Ectodermal cell (in vitro differentiated cells): ENCODE measurements at regions not wholly inside any gene's neighbourhood (a gene's known extent, or its start where the extent isn't known, plus 50 kb on each side); places are given as distances from the start of the nearest gene placed in this dataset.
A peak's percentile ranks its signal among the peaks of the same experiment; 100 is the strongest.

Source experiments
- H3K27ac ChIP-seq: 2 replicates; pipeline ENCODE4 v1.7.0; 2013; ENCODE audit warnings: mild to moderate bottlenecking, low read depth, low read length; ENCODE audit not compliant: insufficient read depth, poor library complexity, severe bottlenecking
- H3K27me3 ChIP-seq: 2 replicates; pipeline ENCODE4 v1.7.0; 2013; ENCODE audit warnings: mild to moderate bottlenecking, low read length; ENCODE audit not compliant: insufficient read depth, control insufficient read depth, poor library complexity, severe bottlenecking
- H3K36me3 ChIP-seq: one replicate; pipeline ENCODE4 v1.7.0; 2013; ENCODE audit warnings: low read length; ENCODE audit not compliant: control insufficient read depth, insufficient read depth
- H3K4me1 ChIP-seq: one replicate; pipeline ENCODE4 v1.7.0; 2013; ENCODE audit warnings: low read length; ENCODE audit not compliant: control insufficient read depth, insufficient read depth
- H3K4me3 ChIP-seq: 2 replicates; pipeline ENCODE4 v1.7.0; 2013; ENCODE audit warnings: low read depth, low read length, control low read depth; ENCODE audit not compliant: insufficient read depth
- H3K9me3 ChIP-seq: 2 replicates; pipeline ENCODE4 v1.7.0; 2013; ENCODE audit warnings: mild to moderate bottlenecking, low read length, moderate library complexity; ENCODE audit not compliant: control insufficient read depth
- WGBS, 2 experiments: methylation state at CpG; one replicate each; pipeline ENCODE4 v1.1.7; 2013; ENCODE audit warnings: missing lambda C conversion rate in 2 of 2; 5-methylcytosine and 5-hydroxymethylcytosine counted together

- no peak overlapping the region for H3K27ac ChIP-seq
- H3K27me3 ChIP-seq: no peaks in the 10 kb centered on the region
- H3K36me3 ChIP-seq: no peaks in the 10 kb centered on the region
- 80 to 85% methylated on average over 16 to 18 of the region's 18 CpGs for WGBS, 2 experiments
- no peaks in the 10 kb centered on the region for H3K9me3 ChIP-seq
- no peak overlapping the region for H3K4me3 ChIP-seq
- no peaks in the 10 kb centered on the region for H3K4me1 ChIP-seq
Measured at GRCh38 chr5:175207321-175208040, 236.5 kb downstream of the DRD1 start.

GRCh38 chr5:175206669-175207068 lies 237.3 kb downstream of the DRD1 start:
- no peak overlapping the region for H3K27ac ChIP-seq
- H3K9me3 ChIP-seq: no peaks in the 10 kb centered on the region
- no peaks in the 10 kb centered on the region for H3K4me1 ChIP-seq
- H3K4me3 ChIP-seq: no peak overlapping the region
- no peaks in the 10 kb centered on the region for H3K36me3 ChIP-seq
- no peaks in the 10 kb centered on the region for H3K27me3 ChIP-seq
- 89 to 90% methylated on average over 4 of the region's 4 CpGs for WGBS, 2 experiments

GRCh38 chr5:175202463-175203068 lies 241.4 kb downstream of the DRD1 start:
- 81 to 83% methylated on average over 4 of the region's 4 CpGs for WGBS, 2 experiments

GRCh38 chr5:175201393-175201792 lies 242.6 kb downstream of the DRD1 start:
- Histone ChIP-seq H3K4me3 (no peak overlapping the region), H3K4me1 (no peaks in the 10 kb centered on the region), H3K36me3 (no peaks in the 10 kb centered on the region), H3K27me3 (no peaks in the 10 kb centered on the region), H3K27ac (no peak overlapping the region), H3K9me3 (no peaks in the 10 kb centered on the region)
- 88 to 89% methylated on average over 5 of the region's 5 CpGs for WGBS, 2 experiments

More at GRCh38 chr5:175202463-175203068, 241.4 kb downstream of the DRD1 start:
- Histone ChIP-seq H3K27ac (no peak overlapping the region), H3K4me1 (no peaks in the 10 kb centered on the region), H3K4me3 (no peak overlapping the region), H3K9me3 (no peaks in the 10 kb centered on the region), H3K36me3 (no peaks in the 10 kb centered on the region), H3K27me3 (no peaks in the 10 kb centered on the region)

GRCh38 chr5:175195698-175196656 lies 248.0 kb downstream of the DRD1 start:
- H3K9me3 ChIP-seq: no peaks in the 10 kb centered on the region
- peak overlapping the region; percentile 1 for H3K4me3 ChIP-seq

GRCh38 chr5:175181331-175181730 lies 262.7 kb downstream of the DRD1 start:
- 88 to 95% methylated on average over 3 of the region's 3 CpGs for WGBS, 2 experiments
- no peak overlapping the region for H3K4me3 ChIP-seq
- no peak overlapping the region for H3K27ac ChIP-seq
- H3K36me3 ChIP-seq: no peaks in the 10 kb centered on the region
- H3K27me3 ChIP-seq: no peaks in the 10 kb centered on the region
- peaks cover 11% of the 10 kb centered on the region for H3K4me1 ChIP-seq
- H3K9me3 ChIP-seq: no peaks in the 10 kb centered on the region

More at GRCh38 chr5:175195698-175196656, 248.0 kb downstream of the DRD1 start:
- no peaks in the 10 kb centered on the region for H3K4me1 ChIP-seq
- 37 to 41% methylated on average over 11 of the region's 11 CpGs for WGBS, 2 experiments
- no peaks in the 10 kb centered on the region for H3K36me3 ChIP-seq
- H3K27ac ChIP-seq: no peak overlapping the region
- no peaks in the 10 kb centered on the region for H3K27me3 ChIP-seq

GRCh38 chr5:175170899-175171298 lies 273.1 kb downstream of the DRD1 start:
- H3K4me3 ChIP-seq: no peak overlapping the region
- H3K36me3 ChIP-seq: no peaks in the 10 kb centered on the region
- no peaks in the 10 kb centered on the region for H3K4me1 ChIP-seq
- 86 to 94% methylated on average over 1 of the region's 1 CpG for WGBS, 2 experiments
- H3K27me3 ChIP-seq: no peaks in the 10 kb centered on the region
- H3K27ac ChIP-seq: no peak overlapping the region
- H3K9me3 ChIP-seq: no peaks in the 10 kb centered on the region

GRCh38 chr5:175168882-175169507 lies 275.0 kb downstream of the DRD1 start:
- no peaks in the 10 kb centered on the region for H3K4me1 ChIP-seq
- WGBS, 2 experiments: 96% methylated on average over 8 of the region's 8 CpGs

GRCh38 chr5:175166026-175166425 lies 278.0 kb downstream of the DRD1 start:
- H3K4me1 ChIP-seq: no peaks in the 10 kb centered on the region
- no peaks in the 10 kb centered on the region for H3K9me3 ChIP-seq
- no peak overlapping the region for H3K4me3 ChIP-seq
- H3K27ac ChIP-seq: no peak overlapping the region
- 85 to 93% methylated on average over 2 of the region's 2 CpGs for WGBS, 2 experiments
- no peaks in the 10 kb centered on the region for H3K27me3 ChIP-seq
- no peaks in the 10 kb centered on the region for H3K36me3 ChIP-seq

More at GRCh38 chr5:175168882-175169507, 275.0 kb downstream of the DRD1 start:
- Histone ChIP-seq H3K9me3 (no peaks in the 10 kb centered on the region), H3K27me3 (no peaks in the 10 kb centered on the region), H3K36me3 (no peaks in the 10 kb centered on the region), H3K27ac (no peak overlapping the region), H3K4me3 (no peak overlapping the region)
